Transverse colon (tissue), 4 donors: ENCODE measurements at regions not wholly inside any gene's neighbourhood (a gene's known extent, or its start where the extent isn't known, plus 50 kb on each side); places are given as distances from the start of the nearest gene placed in this dataset.

ENCODE experiments used
- CTCF ChIP-seq, 5 experiments: fragments of 200-600 bp in 3 of 5; fragments of 450-650 bp in 2 of 5; sonication (generic) in 3 of 5; IDR thresholded peaks; 1 replicate in 2 of 5; 2 replicates in 3 of 5; pipeline ENCODE4 v1.5.1; 2016 to 2017; ENCODE audit warnings: antibody characterized with exemption in 5 of 5, inconsistent platforms in 3 of 5, mild to moderate bottlenecking in 2 of 5, moderate library complexity in 1 of 5
- EP300 ChIP-seq: sonication (generic); formaldehyde crosslinking; IDR thresholded peaks from one replicate; pipeline ENCODE4 v1.6.1; 2017; ENCODE audit warnings: antibody characterized with exemption, low read depth
- POLR2A ChIP-seq: fragments of 450-650 bp; IDR thresholded peaks from one replicate; pipeline ENCODE4 v1.6.1; 2016; ENCODE audit warnings: antibody characterized with exemption, mild to moderate bottlenecking, moderate library complexity
- POLR2AphosphoS5 ChIP-seq, 3 donors: sonication (generic); formaldehyde crosslinking; IDR thresholded peaks; one replicate each; pipeline ENCODE4 v1.6.1; 2016; ENCODE audit warnings: antibody characterized with exemption in 3 of 3

- no peak for TF ChIP-seq EP300
- TF ChIP-seq POLR2AphosphoS5 (IDR thresholded peaks at IDR 0.05) = no peak
- no peak for TF ChIP-seq POLR2A
- TF ChIP-seq CTCF (IDR thresholded peaks at IDR 0.05) = no peak
These were observed 154.2 kb upstream of the MLN start for GRCh38 chr6:33957892-33958525.
